ENCODE measurements at regions not wholly inside any gene's neighbourhood (a gene's known extent, or its start where the extent isn't known, plus 50 kb on each side); places are given as distances from the start of the nearest gene placed in this dataset.

GRCh38 chr17:79555543-79555942 is 55.3 kb downstream of the RBFOX3 start:
- no peak for TF ChIP-seq TAF1 (IDR thresholded peaks at IDR 0.05; ENCODE audit: low read depth)
- no peak for TF ChIP-seq MAX (IDR thresholded peaks at IDR 0.05)
- TF ChIP-seq TEAD4 (IDR thresholded peaks at IDR 0.05): no peak
- no peak for TF ChIP-seq NFIC (IDR thresholded peaks at IDR 0.05)
- no peak for TF ChIP-seq USF1 (IDR thresholded peaks at IDR 0.05)
- no peak for TF ChIP-seq CREB1 (IDR thresholded peaks at IDR 0.05; ENCODE audit: low read depth)
- TF ChIP-seq YY1 (IDR thresholded peaks at IDR 0.05; ENCODE audit: low read depth): no peak
- TF ChIP-seq FOXM1 (IDR thresholded peaks at IDR 0.05; ENCODE audit: borderline replicate concordance, low read depth): no peak
- no peak for TF ChIP-seq REST (IDR thresholded peaks at IDR 0.05; ENCODE audit: low read depth)
- no peak for TF ChIP-seq ZBTB7A (IDR thresholded peaks at IDR 0.05; ENCODE audit: low read depth)
- no peak for TF ChIP-seq TCF12 (IDR thresholded peaks at IDR 0.05; ENCODE audit: low read depth)
- no peak for TF ChIP-seq CEBPB (IDR thresholded peaks at IDR 0.05)
- TF ChIP-seq EP300 (IDR thresholded peaks at IDR 0.05; ENCODE audit: borderline replicate concordance): no peak
- TF ChIP-seq EGR1 (IDR thresholded peaks at IDR 0.05): no peak
- TF ChIP-seq RAD21 (IDR thresholded peaks at IDR 0.05; ENCODE audit: low read depth): no peak

- TF ChIP-seq TAF1 (IDR thresholded peaks at IDR 0.05; ENCODE audit: low read depth): no peak
- no peak for TF ChIP-seq MAX (IDR thresholded peaks at IDR 0.05)
- TF ChIP-seq FOXM1 (IDR thresholded peaks at IDR 0.05; ENCODE audit: borderline replicate concordance, low read depth): no peak
Measured at GRCh38 chr17:79552824-79553223, 58.0 kb downstream of the RBFOX3 start.

- TF ChIP-seq ZBTB7A (IDR thresholded peaks at IDR 0.05; ENCODE audit: low read depth) (no peak), EGR1 (IDR thresholded peaks at IDR 0.05) (no peak), EP300 (IDR thresholded peaks at IDR 0.05; ENCODE audit: borderline replicate concordance) (no peak), YY1 (IDR thresholded peaks at IDR 0.05; ENCODE audit: low read depth) (no peak), NFIC (IDR thresholded peaks at IDR 0.05) (no peak), REST (IDR thresholded peaks at IDR 0.05; ENCODE audit: low read depth) (no peak), CEBPB (IDR thresholded peaks at IDR 0.05) (no peak), FOXM1 (IDR thresholded peaks at IDR 0.05; ENCODE audit: borderline replicate concordance, low read depth) (no peak), TEAD4 (IDR thresholded peaks at IDR 0.05) (no peak), TCF12 (IDR thresholded peaks at IDR 0.05; ENCODE audit: low read depth) (no peak), RAD21 (IDR thresholded peaks at IDR 0.05; ENCODE audit: low read depth) (no peak), MAX (IDR thresholded peaks at IDR 0.05) (no peak), CREB1 (IDR thresholded peaks at IDR 0.05; ENCODE audit: low read depth) (no peak), USF1 (IDR thresholded peaks at IDR 0.05) (no peak), TAF1 (IDR thresholded peaks at IDR 0.05; ENCODE audit: low read depth) (no peak)
Measured at GRCh38 chr17:79552405-79552804, 58.4 kb downstream of the RBFOX3 start.

GRCh38 chr17:79549141-79549915 is 61.5 kb downstream of the RBFOX3 start:
- TF ChIP-seq CEBPB (IDR thresholded peaks at IDR 0.05) (no peak), MAX (IDR thresholded peaks at IDR 0.05) (no peak), USF1 (IDR thresholded peaks at IDR 0.05) (no peak), REST (IDR thresholded peaks at IDR 0.05; ENCODE audit: low read depth) (no peak), RAD21 (IDR thresholded peaks at IDR 0.05; ENCODE audit: low read depth) (no peak), TEAD4 (IDR thresholded peaks at IDR 0.05) (no peak), YY1 (IDR thresholded peaks at IDR 0.05; ENCODE audit: low read depth) (no peak), TCF12 (IDR thresholded peaks at IDR 0.05; ENCODE audit: low read depth) (no peak), TAF1 (IDR thresholded peaks at IDR 0.05; ENCODE audit: low read depth) (no peak), EGR1 (IDR thresholded peaks at IDR 0.05) (no peak), NFIC (IDR thresholded peaks at IDR 0.05) (no peak), ZBTB7A (IDR thresholded peaks at IDR 0.05; ENCODE audit: low read depth) (no peak), EP300 (IDR thresholded peaks at IDR 0.05; ENCODE audit: borderline replicate concordance) (no peak), FOXM1 (IDR thresholded peaks at IDR 0.05; ENCODE audit: borderline replicate concordance, low read depth) (no peak), CREB1 (IDR thresholded peaks at IDR 0.05; ENCODE audit: low read depth) (no peak)
